ENCODE measurements at regions not wholly inside any gene's neighbourhood (a gene's known extent, or its start where the extent isn't known, plus 50 kb on each side); places are given as distances from the start of the nearest gene placed in this dataset.

DNA sequence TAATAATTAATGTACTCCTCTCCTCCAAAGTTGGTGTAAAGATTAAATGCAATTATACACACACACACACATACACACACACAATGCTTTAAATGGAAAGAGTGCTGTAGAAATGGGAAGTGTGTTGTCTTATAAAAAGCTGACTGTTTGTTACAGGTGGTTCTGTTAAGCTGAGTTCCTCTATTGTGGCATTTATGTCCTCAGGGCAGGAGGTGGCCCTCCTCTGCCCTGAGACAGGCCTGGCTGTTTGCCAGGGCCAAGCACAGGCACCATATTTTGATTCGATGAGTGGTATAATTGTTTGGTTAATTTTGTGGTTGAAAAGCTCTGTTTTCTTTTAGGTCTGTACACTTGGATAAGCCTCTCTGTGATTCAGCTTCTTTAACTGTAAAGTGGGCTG, 573.9 kb downstream of the KIF4B start:
- Mint-ChIP-seq H3K36me3 (no peaks in the 10 kb centered on the region), H3K27ac (no peak overlapping the region), H3K27me3 (peaks cover 5% of the 10 kb centered on the region), H3K4me3 (no peak overlapping the region), H3K4me1 (no peaks in the 10 kb centered on the region), H3K9me3 (no peaks in the 10 kb centered on the region)

- Mint-ChIP-seq H3K36me3 (no peaks in the 10 kb centered on the region), H3K27ac (no peak overlapping the region), H3K27me3 (peaks cover 5% of the 10 kb centered on the region), H3K9me3 (no peaks in the 10 kb centered on the region), H3K4me3 (no peak overlapping the region), H3K4me1 (no peaks in the 10 kb centered on the region)
Measured at GRCh38 chr5:155591273-155591672, 577.7 kb downstream of the KIF4B start.

DNA sequence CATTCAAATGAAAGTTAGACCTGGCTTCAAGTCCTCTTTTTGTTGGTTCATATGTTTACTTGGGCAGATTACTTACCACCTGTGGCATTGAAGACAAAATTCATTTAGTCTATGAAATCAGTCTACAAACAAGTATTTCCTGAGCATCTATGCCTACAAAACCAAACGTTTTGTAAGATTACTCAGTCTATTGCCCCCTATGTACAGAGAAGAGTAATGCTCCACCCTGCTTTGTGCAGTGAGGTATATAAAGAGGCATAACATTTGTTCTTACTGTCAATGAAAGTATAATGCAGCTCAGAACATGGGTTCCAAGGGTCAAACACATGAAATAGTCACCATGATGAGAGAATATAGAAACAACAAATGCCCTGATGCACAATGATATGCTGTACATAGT, 580.7 kb downstream of the KIF4B start:
- Mint-ChIP-seq H3K27me3 (peaks cover 2% of the 10 kb centered on the region), H3K4me1 (no peaks in the 10 kb centered on the region), H3K4me3 (no peak overlapping the region)

GRCh38 chr5:155595791-155596190, 582.2 kb downstream of the KIF4B start:
- no peaks in the 10 kb centered on the region for H3K36me3 Mint-ChIP-seq
- H3K9me3 Mint-ChIP-seq: no peaks in the 10 kb centered on the region
- H3K27ac Mint-ChIP-seq: no peak overlapping the region
- H3K4me3 Mint-ChIP-seq: no peak overlapping the region
- H3K4me1 Mint-ChIP-seq: no peaks in the 10 kb centered on the region
- peaks cover 2% of the 10 kb centered on the region for H3K27me3 Mint-ChIP-seq

More for the DNA sequence above, 580.7 kb downstream of the KIF4B start:
- no peaks in the 10 kb centered on the region for H3K36me3 Mint-ChIP-seq
- H3K27ac Mint-ChIP-seq: no peak overlapping the region
- no peaks in the 10 kb centered on the region for H3K9me3 Mint-ChIP-seq

DNA sequence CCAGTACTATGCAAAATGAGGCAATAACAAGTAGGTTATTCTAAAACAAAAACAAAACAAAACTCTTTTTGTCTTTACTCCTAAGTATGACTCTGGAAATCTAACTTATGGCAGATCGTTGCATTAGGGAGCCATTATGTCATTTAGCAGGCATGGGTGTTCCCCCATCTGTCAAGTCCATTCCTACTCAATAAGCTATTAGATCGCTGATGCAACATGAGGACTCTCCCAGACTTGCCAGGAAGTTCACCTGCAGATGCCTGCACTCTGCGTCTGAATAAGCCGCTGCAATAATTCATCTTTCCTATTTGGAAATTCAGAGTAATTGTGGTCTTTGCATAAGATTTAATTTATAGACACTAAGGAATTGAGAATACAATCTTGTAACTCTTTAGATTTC, 585.0 kb downstream of the KIF4B start:
- Mint-ChIP-seq H3K27me3 (peaks cover 2% of the 10 kb centered on the region), H3K9me3 (no peaks in the 10 kb centered on the region), H3K4me3 (no peak overlapping the region), H3K36me3 (no peaks in the 10 kb centered on the region), H3K27ac (no peak overlapping the region), H3K4me1 (no peaks in the 10 kb centered on the region)

- H3K27ac Mint-ChIP-seq: no peak overlapping the region
- H3K27me3 Mint-ChIP-seq: peaks cover 3% of the 10 kb centered on the region
Measured at GRCh38 chr5:155605920-155606319, 592.4 kb downstream of the KIF4B start.

DNA sequence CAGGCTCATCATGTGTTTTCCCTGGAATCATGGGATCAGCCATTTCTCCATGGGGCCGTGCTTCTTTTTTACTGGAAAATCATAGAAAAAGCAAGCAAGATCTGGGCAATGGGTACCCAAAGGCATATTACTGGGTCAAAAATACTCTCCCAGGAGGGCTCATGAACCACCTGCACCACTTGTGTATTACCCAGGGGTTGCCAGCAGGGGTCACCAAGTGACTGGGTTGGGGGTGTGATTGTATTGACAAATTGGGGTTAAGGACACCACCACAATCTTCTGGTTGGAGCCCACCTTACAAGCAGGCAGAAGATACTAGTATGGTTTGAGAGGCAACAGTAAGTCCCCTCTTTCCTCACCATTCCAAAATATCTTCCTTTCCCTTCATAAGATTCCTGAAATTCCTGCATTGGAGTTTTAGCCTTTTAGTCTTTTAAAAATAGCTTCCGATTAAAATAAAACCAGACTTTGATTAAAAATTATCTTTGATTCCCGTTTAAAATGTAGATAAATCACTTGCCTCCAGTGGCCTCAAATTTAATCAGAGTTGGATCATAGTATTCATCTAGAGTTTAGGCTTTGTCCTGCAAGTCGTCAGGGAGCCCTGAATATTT, 603.3 kb downstream of the KIF4B start:
- Mint-ChIP-seq H3K27me3 (peaks cover 23% of the 10 kb centered on the region), H3K27ac (no peak overlapping the region), H3K36me3 (no peaks in the 10 kb centered on the region), H3K4me3 (no peak overlapping the region), H3K4me1 (no peaks in the 10 kb centered on the region), H3K9me3 (no peaks in the 10 kb centered on the region)

More at GRCh38 chr5:155605920-155606319, 592.4 kb downstream of the KIF4B start:
- H3K4me1 Mint-ChIP-seq: no peaks in the 10 kb centered on the region
- H3K9me3 Mint-ChIP-seq: no peaks in the 10 kb centered on the region
- no peak overlapping the region for H3K4me3 Mint-ChIP-seq
- no peaks in the 10 kb centered on the region for H3K36me3 Mint-ChIP-seq

DNA sequence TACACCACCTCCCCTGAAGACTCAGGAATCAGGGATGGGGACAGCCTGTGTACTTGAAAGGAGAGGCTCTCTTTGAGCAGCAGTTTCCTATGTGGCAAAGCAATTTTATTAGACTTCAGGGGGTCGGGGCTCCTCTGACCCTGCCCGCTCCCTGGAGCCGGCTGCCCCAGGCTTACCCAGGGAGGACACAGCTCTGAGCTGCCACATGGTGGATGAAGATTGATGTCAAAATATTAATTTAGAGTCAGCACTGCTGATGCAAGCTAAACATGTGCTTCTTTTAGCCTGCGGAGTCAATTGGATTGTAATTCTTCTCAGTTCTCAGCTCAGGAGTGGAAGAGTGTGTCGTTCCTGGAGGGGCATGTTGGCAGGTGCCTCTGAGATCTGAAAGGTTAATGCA, 606.1 kb downstream of the KIF4B start:
- Mint-ChIP-seq H3K4me1 (no peaks in the 10 kb centered on the region), H3K9me3 (no peaks in the 10 kb centered on the region), H3K4me3 (no peak overlapping the region), H3K27ac (no peak overlapping the region), H3K27me3 (peaks cover 27% of the 10 kb centered on the region), H3K36me3 (no peaks in the 10 kb centered on the region)

- Mint-ChIP-seq H3K36me3 (no peaks in the 10 kb centered on the region), H3K27me3 (peaks cover 31% of the 10 kb centered on the region), H3K9me3 (no peaks in the 10 kb centered on the region), H3K4me1 (no peaks in the 10 kb centered on the region), H3K4me3 (no peak overlapping the region), H3K27ac (no peak overlapping the region)
Measured at GRCh38 chr5:155620821-155621410, 607.4 kb downstream of the KIF4B start.

- H3K27me3 Mint-ChIP-seq: peaks cover 35% of the 10 kb centered on the region
- no peaks in the 10 kb centered on the region for H3K36me3 Mint-ChIP-seq
- H3K4me3 Mint-ChIP-seq: no peak overlapping the region
- H3K9me3 Mint-ChIP-seq: peaks cover 5% of the 10 kb centered on the region
- H3K27ac Mint-ChIP-seq: no peak overlapping the region
- H3K4me1 Mint-ChIP-seq: no peaks in the 10 kb centered on the region
Measured at GRCh38 chr5:155624597-155625241, 611.2 kb downstream of the KIF4B start.

DNA sequence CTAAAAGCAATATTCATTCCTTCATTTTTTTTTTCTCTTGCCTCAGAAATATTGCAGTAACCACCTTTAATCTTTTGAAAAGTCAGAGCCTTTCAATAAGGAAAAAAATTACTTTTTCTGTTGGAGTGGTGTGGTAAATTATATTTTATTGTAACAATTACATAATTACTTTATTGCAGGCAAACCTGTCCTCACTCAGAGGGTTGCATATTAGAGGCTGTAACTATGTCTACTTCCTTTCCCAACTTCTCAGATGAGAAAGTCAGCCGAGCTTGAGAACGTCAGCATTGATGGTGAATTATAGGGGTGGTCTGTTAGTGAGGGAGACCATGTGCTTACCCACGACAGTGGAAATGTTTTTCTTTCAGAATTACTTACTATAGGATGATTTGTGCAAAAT, 611.8 kb downstream of the KIF4B start:
- Mint-ChIP-seq H3K27me3 (peaks cover 33% of the 10 kb centered on the region), H3K27ac (no peak overlapping the region), H3K4me1 (no peaks in the 10 kb centered on the region), H3K4me3 (no peak overlapping the region), H3K36me3 (no peaks in the 10 kb centered on the region), H3K9me3 (peaks cover 5% of the 10 kb centered on the region)

DNA sequence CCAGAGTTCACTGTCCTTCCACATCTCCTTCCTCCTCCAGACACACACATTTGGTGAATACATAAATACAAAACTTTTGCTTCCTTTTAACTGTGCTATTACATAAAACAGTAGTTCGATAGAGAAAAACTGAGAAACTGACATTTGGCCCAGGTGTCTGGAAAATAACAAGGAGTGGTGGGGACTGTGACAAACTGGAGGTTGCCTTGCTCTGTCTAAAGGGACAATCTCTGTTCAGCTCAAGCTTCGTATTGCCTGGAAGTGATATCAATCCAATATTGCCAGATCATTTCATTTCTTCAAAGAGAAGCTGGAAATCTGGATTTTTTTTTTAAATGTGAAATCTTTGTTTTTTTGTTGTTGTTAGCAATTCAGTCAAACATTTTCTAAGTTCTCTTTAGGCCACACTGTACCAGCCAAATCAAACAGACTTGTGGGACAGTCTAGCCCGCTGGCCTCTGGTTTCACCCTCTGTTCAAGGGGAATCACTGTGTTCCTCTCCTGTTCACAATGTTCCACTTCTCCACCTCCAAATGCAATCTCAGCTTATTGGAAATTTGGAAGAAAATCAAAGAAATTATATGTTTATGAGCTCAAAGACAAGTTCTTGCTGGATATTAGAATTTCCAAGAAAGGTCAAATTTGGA, 612.5 kb downstream of the KIF4B start:
- Mint-ChIP-seq H3K4me1 (no peaks in the 10 kb centered on the region), H3K4me3 (no peak overlapping the region), H3K36me3 (no peaks in the 10 kb centered on the region), H3K27me3 (peaks cover 29% of the 10 kb centered on the region), H3K9me3 (peaks cover 5% of the 10 kb centered on the region), H3K27ac (no peak overlapping the region)

- Mint-ChIP-seq H3K4me1 (no peaks in the 10 kb centered on the region), H3K27ac (no peak overlapping the region), H3K36me3 (no peaks in the 10 kb centered on the region), H3K9me3 (peaks cover 5% of the 10 kb centered on the region), H3K4me3 (no peak overlapping the region), H3K27me3 (peaks cover 27% of the 10 kb centered on the region)
Measured at GRCh38 chr5:155626592-155626991, 613.0 kb downstream of the KIF4B start.

DNA sequence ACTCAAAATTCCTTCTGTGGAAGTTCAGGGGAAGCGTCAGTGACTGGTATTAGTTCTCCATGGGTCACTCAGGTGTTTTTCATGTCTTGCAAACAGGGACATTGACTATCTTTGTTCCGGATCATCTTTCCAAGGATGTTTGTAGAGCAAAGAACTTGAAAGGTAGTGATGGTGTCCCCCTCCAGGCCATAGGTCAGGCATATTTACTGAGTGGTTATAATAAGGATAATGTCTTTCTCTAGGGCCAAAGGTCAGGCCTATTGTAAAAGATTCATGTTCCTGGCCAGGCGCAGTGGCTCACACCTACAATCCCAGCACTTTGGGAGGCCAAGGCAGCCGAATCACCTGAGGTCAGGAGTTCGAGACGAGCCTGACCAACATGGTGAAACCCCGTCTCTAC, 614.8 kb downstream of the KIF4B start:
- H3K9me3 Mint-ChIP-seq: peaks cover 5% of the 10 kb centered on the region
- H3K27ac Mint-ChIP-seq: no peak overlapping the region
- H3K4me1 Mint-ChIP-seq: no peaks in the 10 kb centered on the region
- peaks cover 23% of the 10 kb centered on the region for H3K27me3 Mint-ChIP-seq
- no peaks in the 10 kb centered on the region for H3K36me3 Mint-ChIP-seq
- H3K4me3 Mint-ChIP-seq: no peak overlapping the region

DNA sequence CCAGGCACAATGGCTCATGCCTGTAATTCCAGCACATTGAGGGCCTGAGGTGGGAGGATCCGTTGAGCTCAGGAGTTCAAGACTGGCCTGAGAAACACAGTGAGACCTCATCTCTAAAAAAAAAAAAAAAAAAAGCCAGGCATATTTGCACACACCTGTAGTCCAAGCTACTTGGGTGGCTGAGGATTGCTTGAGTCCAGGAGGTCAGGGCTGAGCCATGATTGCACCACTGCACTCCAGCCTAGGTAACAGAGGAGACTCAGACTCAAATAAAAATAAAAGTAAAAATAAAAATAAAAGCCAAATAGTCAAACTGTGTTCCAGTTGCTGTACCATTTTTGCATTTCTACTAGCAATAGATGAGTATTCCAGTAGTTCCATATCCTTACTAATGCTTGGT, 616.0 kb downstream of the KIF4B start:
- Mint-ChIP-seq H3K27me3 (peaks cover 21% of the 10 kb centered on the region), H3K4me3 (no peak overlapping the region), H3K4me1 (no peaks in the 10 kb centered on the region)

DNA sequence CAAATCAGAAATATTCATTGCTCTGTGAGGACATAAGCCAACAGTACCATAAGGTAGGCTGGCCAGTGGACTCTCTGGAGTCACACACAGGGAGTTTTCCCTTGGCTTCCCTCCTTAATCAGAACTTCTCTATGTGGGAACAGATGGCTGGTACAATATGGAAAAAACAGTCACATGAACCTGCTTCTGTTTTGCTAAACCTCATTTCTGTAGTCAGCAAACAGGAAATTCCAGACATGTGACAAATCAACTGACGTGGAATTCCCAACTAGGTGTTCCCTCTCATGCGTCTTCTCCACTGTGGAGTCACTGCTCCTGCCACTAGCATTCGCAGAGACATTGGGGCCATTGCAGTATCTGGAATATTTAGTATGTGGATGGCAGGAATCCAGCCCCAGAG, 617.6 kb downstream of the KIF4B start:
- no peak overlapping the region for H3K27ac Mint-ChIP-seq
- peaks cover 5% of the 10 kb centered on the region for H3K9me3 Mint-ChIP-seq
- H3K4me3 Mint-ChIP-seq: no peak overlapping the region
- no peaks in the 10 kb centered on the region for H3K4me1 Mint-ChIP-seq
- H3K36me3 Mint-ChIP-seq: no peaks in the 10 kb centered on the region
- peaks cover 15% of the 10 kb centered on the region for H3K27me3 Mint-ChIP-seq

More for the DNA sequence above, 616.0 kb downstream of the KIF4B start:
- H3K9me3 Mint-ChIP-seq: peaks cover 5% of the 10 kb centered on the region
- no peak overlapping the region for H3K27ac Mint-ChIP-seq
- H3K36me3 Mint-ChIP-seq: no peaks in the 10 kb centered on the region

All from activated naive CD4-positive, alpha-beta T cell treated with anti-CD3 and anti-CD28 coated beads, Interleukin-2, amount 50 U/mL, for 24 hours (primary cell).